ENCODE measurements at regions not wholly inside any gene's neighbourhood (a gene's known extent, or its start where the extent isn't known, plus 50 kb on each side); places are given as distances from the start of the nearest gene placed in this dataset.

DNA sequence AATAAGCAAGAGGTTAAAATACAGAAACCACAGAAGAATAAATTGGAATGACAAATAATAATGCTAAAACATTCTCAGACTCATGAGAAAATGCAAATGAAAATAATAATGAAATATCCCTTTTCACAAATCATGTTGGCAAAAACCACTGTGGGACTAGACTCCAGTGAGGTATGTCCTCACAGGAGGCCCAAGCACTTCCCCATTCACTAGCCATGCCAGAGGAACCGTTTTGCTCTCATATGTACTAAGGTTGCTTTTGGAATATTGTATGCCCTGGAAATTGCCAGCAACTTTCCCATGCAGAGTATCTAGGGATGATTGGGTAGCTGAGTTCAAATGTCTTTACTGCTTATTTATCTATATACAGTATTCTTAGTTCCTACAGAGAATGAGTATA lies 106.2 kb upstream of the CHORDC1 start:
- no peaks in the 10 kb centered on the region for H3K27me3 ChIP-seq (ENCODE audit: insufficient read depth, low read length)
- H3K36me3 ChIP-seq (ENCODE audit: insufficient read depth, low read depth, low read length), result no peaks in the 10 kb centered on the region
- H3K9ac ChIP-seq (ENCODE audit: low read depth, low read length), result no peak overlapping the region
- no peaks in the 10 kb centered on the region for H3K4me1 ChIP-seq (ENCODE audit: insufficient read depth, low read length)
- H3K27ac ChIP-seq (ENCODE audit: low read length), result no peak overlapping the region
- H3K9me3 ChIP-seq (ENCODE audit: insufficient read depth, low read depth, low read length), result no peaks in the 10 kb centered on the region
- no peak overlapping the region for H3K4me3 ChIP-seq (ENCODE audit: low read length)

DNA sequence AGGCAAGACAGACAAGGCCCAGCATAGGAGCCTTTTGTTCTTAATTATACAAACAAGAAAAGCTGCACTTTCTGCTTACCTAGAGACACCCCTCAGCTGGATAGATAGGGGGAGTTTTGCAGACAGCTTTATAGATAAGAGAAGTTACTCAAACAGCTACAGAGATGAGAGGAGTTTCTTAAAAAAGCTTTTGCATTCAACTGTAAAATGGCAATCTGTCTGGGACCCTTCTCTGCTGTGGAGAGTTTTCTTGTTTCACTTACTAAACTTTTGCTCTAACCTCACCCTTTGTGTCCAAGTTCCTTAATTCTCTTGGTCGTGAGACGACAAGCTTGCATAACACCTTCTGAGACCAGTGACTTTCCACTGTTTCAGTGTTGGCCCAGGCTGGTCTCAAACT lies 103.8 kb upstream of the CHORDC1 start:
- no peak overlapping the region for H3K4me3 ChIP-seq (ENCODE audit: low read length)
- no peak overlapping the region for H3K9ac ChIP-seq (ENCODE audit: low read depth, low read length)
- H3K36me3 ChIP-seq (ENCODE audit: insufficient read depth, low read depth, low read length), result no peaks in the 10 kb centered on the region
- no peaks in the 10 kb centered on the region for H3K9me3 ChIP-seq (ENCODE audit: insufficient read depth, low read depth, low read length)
- no peak overlapping the region for H3K27ac ChIP-seq (ENCODE audit: low read length)
- no peaks in the 10 kb centered on the region for H3K4me1 ChIP-seq (ENCODE audit: insufficient read depth, low read length)
- no peaks in the 10 kb centered on the region for H3K27me3 ChIP-seq (ENCODE audit: insufficient read depth, low read length)

DNA sequence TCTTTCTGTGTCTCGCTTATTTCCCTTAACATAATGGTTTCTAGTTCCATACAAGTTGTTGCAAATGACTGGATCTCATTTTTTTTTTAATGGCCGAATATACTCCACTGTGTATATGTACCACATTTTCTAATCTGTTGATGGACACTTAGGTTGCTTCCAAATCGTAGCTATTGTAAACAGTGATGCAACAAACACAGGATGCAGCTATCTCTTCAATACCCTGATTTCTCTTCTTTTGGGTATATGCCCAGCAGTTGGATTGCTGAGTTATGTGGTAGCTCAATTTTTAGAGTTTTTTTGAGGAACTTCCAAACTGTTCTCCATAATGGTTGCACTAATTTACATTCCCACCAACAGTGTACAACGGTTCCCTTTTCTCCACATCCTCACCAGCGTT lies 100.4 kb upstream of the CHORDC1 start:
- Histone ChIP-seq H3K27me3 (ENCODE audit: insufficient read depth, low read length) (no peaks in the 10 kb centered on the region), H3K9ac (ENCODE audit: low read depth, low read length) (no peak overlapping the region), H3K36me3 (ENCODE audit: insufficient read depth, low read depth, low read length) (no peaks in the 10 kb centered on the region), H3K4me1 (ENCODE audit: insufficient read depth, low read length) (no peaks in the 10 kb centered on the region), H3K9me3 (ENCODE audit: insufficient read depth, low read depth, low read length) (no peaks in the 10 kb centered on the region), H3K27ac (ENCODE audit: low read length) (no peak overlapping the region), H3K4me3 (ENCODE audit: low read length) (no peak overlapping the region)

DNA sequence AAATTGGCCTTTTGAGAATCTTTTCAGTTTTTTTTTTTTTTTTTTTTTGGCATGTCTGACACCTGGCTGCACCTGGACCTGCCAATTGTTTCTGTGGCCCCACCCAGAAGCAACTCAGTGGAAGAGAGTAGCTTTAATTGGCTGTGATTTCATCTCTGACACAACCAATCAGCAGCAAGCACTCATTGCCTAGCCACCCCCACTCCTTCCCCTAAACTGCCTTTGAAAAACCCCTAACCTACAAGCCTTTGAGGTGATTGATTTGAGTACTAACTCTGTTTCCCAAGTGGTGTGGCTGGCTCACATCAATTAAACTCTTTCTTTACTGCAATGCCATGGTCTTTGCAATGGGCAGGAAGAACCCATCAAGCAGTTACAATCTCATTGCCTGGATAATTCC lies 98.2 kb upstream of the CHORDC1 start:
- Histone ChIP-seq H3K9me3 (ENCODE audit: insufficient read depth, low read depth, low read length) (no peaks in the 10 kb centered on the region), H3K27me3 (ENCODE audit: insufficient read depth, low read length) (no peaks in the 10 kb centered on the region), H3K9ac (ENCODE audit: low read depth, low read length) (no peak overlapping the region), H3K4me3 (ENCODE audit: low read length) (no peak overlapping the region), H3K36me3 (ENCODE audit: insufficient read depth, low read depth, low read length) (no peaks in the 10 kb centered on the region), H3K4me1 (ENCODE audit: insufficient read depth, low read length) (no peaks in the 10 kb centered on the region), H3K27ac (ENCODE audit: low read length) (no peak overlapping the region)

DNA sequence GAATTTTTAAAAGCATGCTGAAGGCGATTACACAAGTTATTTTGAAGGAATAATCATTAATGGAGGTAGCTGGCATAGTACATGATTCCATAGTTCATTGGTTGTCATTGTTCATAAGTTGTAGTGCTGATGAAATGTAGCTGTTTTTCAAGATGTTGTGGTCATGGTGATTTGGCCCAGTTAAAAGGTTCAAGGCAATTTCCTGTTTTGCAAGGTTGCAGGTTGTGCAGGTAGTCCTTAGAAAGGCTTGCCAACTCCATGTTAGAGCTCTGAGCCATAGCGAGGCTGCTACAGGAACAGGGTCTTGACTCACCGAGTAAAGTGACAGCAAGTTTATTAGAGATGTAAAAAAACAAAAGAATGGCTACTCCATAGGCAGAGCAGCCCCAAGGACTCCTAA lies 95.8 kb upstream of the CHORDC1 start:
- Histone ChIP-seq H3K36me3 (ENCODE audit: insufficient read depth, low read depth, low read length) (no peaks in the 10 kb centered on the region), H3K27ac (ENCODE audit: low read length) (no peak overlapping the region), H3K4me1 (ENCODE audit: insufficient read depth, low read length) (no peaks in the 10 kb centered on the region), H3K27me3 (ENCODE audit: insufficient read depth, low read length) (no peaks in the 10 kb centered on the region), H3K9ac (ENCODE audit: low read depth, low read length) (no peak overlapping the region), H3K4me3 (ENCODE audit: low read length) (no peak overlapping the region), H3K9me3 (ENCODE audit: insufficient read depth, low read depth, low read length) (no peaks in the 10 kb centered on the region)

DNA sequence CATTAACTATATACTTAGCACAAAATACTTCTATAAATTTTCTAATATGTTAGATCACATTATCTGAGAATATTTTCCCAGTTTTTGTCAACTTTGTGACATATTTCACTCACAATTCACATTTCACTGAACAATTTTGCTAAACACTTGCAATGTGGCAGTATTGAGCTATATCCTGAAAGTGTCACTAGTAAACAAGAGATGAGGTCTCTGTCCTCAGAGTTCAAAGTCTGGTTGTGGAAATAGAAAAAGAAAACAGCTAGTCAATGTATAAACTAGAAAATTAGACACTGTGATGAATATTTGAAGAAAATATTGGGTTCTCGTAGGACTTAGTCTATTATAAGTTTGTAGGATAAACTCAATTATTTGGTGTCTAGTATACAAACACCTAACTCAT lies 87.4 kb upstream of the CHORDC1 start:
- no peak overlapping the region for H3K27ac ChIP-seq (ENCODE audit: low read length)
- no peaks in the 10 kb centered on the region for H3K9me3 ChIP-seq (ENCODE audit: insufficient read depth, low read depth, low read length)
- no peaks in the 10 kb centered on the region for H3K4me1 ChIP-seq (ENCODE audit: insufficient read depth, low read length)
- no peaks in the 10 kb centered on the region for H3K36me3 ChIP-seq (ENCODE audit: insufficient read depth, low read depth, low read length)
- H3K4me3 ChIP-seq (ENCODE audit: low read length), result no peak overlapping the region
- H3K27me3 ChIP-seq (ENCODE audit: insufficient read depth, low read length), result no peaks in the 10 kb centered on the region
- no peak overlapping the region for H3K9ac ChIP-seq (ENCODE audit: low read depth, low read length)

DNA sequence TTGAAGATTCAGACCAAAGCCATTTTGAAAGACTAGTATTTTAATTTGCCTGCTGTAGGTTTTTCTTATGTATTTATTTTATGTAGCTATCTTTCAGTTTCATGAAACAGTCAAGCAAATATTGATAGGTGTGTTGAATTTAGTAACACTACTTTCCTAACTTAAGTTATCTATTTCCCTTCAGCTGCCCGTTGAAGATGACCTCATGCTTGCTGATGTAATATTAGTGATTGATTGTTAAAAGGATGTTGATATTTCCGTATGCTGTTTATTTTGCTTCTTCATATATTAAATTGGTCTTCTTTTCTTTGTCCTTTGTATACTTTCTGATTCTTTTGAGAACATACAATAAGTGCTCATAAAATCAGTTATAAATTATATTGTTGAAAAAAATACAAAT lies 86.8 kb upstream of the CHORDC1 start:
- Histone ChIP-seq H3K27me3 (ENCODE audit: insufficient read depth, low read length) (no peaks in the 10 kb centered on the region), H3K4me3 (ENCODE audit: low read length) (no peak overlapping the region)

DNA sequence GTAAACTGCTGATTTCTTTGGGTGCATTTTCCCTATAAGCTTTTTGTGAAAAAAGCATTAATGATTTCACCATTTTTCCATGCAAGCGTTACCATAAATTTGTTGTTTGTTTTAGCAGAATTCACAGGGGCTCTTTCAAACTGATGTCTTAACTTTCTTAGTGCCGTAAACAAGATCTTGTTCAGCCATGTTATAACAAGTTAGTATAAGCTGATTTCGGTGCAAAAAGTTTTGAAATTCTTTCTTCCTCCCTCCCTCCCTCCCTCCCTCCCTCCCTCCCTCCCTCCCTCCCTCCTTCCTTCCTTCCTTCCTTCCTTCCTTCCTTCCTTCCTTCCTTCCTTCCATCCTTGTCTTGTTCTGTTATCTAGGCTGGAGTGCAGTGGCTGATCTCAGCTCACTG lies 71.7 kb upstream of the CHORDC1 start:
- Histone ChIP-seq H3K4me3 (ENCODE audit: low read length) (no peak overlapping the region), H3K27me3 (ENCODE audit: insufficient read depth, low read length) (no peaks in the 10 kb centered on the region), H3K9me3 (ENCODE audit: insufficient read depth, low read depth, low read length) (no peaks in the 10 kb centered on the region), H3K4me1 (ENCODE audit: insufficient read depth, low read length) (no peaks in the 10 kb centered on the region), H3K36me3 (ENCODE audit: insufficient read depth, low read depth, low read length) (no peaks in the 10 kb centered on the region), H3K27ac (ENCODE audit: low read length) (no peak overlapping the region), H3K9ac (ENCODE audit: low read depth, low read length) (no peak overlapping the region)

More for the DNA sequence above, 86.8 kb upstream of the CHORDC1 start:
- Histone ChIP-seq H3K27ac (ENCODE audit: low read length) (no peak overlapping the region), H3K9me3 (ENCODE audit: insufficient read depth, low read depth, low read length) (no peaks in the 10 kb centered on the region), H3K9ac (ENCODE audit: low read depth, low read length) (no peak overlapping the region), H3K4me1 (ENCODE audit: insufficient read depth, low read length) (no peaks in the 10 kb centered on the region), H3K36me3 (ENCODE audit: insufficient read depth, low read depth, low read length) (no peaks in the 10 kb centered on the region)

DNA sequence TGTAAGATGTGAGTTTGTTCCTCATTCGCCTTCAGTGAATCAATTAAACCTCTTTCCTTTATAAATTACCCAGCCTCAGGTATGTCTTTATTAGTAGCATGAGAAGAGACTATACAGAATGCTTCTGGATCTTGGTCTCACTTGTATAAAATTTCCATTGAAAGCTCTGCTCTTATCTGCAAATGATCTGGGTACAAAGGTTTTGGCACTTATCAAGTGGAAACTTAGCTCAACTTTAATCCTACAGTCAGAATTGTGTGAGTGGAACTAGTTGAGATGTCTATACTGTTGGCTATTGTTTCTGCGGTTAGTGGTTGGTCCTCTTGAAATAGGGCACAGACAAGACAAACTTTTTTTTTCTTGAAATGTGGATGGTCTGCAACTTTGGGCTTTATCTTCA lies 71.2 kb upstream of the CHORDC1 start:
- no peaks in the 10 kb centered on the region for H3K9me3 ChIP-seq (ENCODE audit: insufficient read depth, low read depth, low read length)

DNA sequence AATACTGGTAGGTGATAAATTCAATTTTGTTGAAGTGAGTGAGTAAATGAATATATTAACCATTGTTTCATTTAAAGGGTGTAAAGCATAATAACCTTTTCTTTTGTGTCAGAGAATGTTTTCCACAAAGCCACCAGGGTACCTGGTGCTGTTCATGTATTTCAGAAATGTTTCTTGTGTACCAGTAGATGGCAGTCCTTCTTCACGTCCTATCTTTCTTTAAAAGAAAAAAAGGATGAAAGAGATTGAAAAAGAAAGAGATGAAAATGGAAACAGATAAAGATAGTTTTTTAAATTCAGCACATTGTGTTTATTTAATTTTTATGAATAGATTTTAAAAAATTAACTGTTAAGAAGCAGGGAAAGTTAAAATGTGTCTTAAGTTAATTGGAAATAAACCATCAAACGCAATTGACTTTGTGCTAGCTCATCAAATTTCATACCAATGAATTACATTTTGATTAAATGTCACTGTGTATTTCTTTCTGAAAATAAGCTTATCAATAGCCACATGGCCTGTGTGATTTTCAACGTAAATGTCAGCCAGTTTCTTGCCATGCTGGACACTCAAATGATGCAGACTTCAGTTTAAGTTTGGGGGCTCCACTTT lies 65.5 kb upstream of the CHORDC1 start:
- Histone ChIP-seq H3K4me3 (ENCODE audit: low read length) (no peak overlapping the region), H3K27me3 (ENCODE audit: insufficient read depth, low read length) (no peaks in the 10 kb centered on the region), H3K9ac (ENCODE audit: low read depth, low read length) (no peak overlapping the region), H3K36me3 (ENCODE audit: insufficient read depth, low read depth, low read length) (no peaks in the 10 kb centered on the region), H3K4me1 (ENCODE audit: insufficient read depth, low read length) (no peaks in the 10 kb centered on the region), H3K27ac (ENCODE audit: low read length) (no peak overlapping the region), H3K9me3 (ENCODE audit: insufficient read depth, low read depth, low read length) (no peaks in the 10 kb centered on the region)

More for the DNA sequence above, 71.2 kb upstream of the CHORDC1 start:
- Histone ChIP-seq H3K9ac (ENCODE audit: low read depth, low read length) (no peak overlapping the region), H3K4me1 (ENCODE audit: insufficient read depth, low read length) (no peaks in the 10 kb centered on the region), H3K36me3 (ENCODE audit: insufficient read depth, low read depth, low read length) (no peaks in the 10 kb centered on the region), H3K27ac (ENCODE audit: low read length) (no peak overlapping the region), H3K4me3 (ENCODE audit: low read length) (no peak overlapping the region), H3K27me3 (ENCODE audit: insufficient read depth, low read length) (no peaks in the 10 kb centered on the region)

DNA sequence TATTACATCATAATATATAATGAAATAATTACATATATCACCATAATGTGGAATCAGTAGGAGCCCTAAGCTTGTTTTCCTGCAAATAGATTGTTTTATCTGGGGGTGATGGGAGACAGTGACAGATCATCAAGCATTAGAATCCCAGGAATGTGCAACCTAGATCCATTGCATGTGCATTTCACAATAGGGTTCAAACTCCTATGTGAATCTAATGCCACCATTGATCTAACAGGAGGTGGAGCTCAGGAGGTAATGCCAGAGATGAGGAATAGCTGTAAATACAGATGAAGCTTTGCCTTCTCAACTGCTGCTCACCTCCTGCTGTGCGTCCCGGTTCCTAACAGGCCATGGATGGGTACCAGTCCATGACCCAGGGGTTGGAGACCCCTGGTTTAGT lies 63.8 kb upstream of the CHORDC1 start:
- H3K4me3 ChIP-seq (ENCODE audit: low read length), result no peak overlapping the region
- no peaks in the 10 kb centered on the region for H3K4me1 ChIP-seq (ENCODE audit: insufficient read depth, low read length)
- no peaks in the 10 kb centered on the region for H3K9me3 ChIP-seq (ENCODE audit: insufficient read depth, low read depth, low read length)
- no peak overlapping the region for H3K27ac ChIP-seq (ENCODE audit: low read length)
- H3K27me3 ChIP-seq (ENCODE audit: insufficient read depth, low read length), result no peaks in the 10 kb centered on the region
- H3K36me3 ChIP-seq (ENCODE audit: insufficient read depth, low read depth, low read length), result no peaks in the 10 kb centered on the region
- H3K9ac ChIP-seq (ENCODE audit: low read depth, low read length), result no peak overlapping the region

DNA sequence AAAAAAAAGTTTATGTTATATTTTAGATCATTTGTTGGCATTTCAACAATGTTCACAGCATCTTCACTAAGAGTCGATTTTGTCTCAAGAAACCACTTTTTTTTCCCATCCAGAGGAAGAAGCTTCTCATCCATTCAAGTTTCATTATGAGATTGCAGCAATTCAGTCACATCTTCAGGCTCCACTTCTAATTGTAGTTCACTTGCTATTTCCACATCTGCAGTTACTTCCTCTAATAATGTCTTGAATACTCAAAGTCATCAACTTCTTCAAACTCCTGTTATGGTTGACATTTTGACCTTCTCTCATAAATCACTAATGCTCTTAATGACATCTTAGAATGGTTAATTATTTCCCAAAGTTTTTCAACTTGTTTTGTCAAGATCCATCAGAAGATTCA lies 61.3 kb upstream of the CHORDC1 start:
- Histone ChIP-seq H3K9ac (ENCODE audit: low read depth, low read length) (no peak overlapping the region), H3K9me3 (ENCODE audit: insufficient read depth, low read depth, low read length) (no peaks in the 10 kb centered on the region), H3K27me3 (ENCODE audit: insufficient read depth, low read length) (no peaks in the 10 kb centered on the region), H3K4me1 (ENCODE audit: insufficient read depth, low read length) (no peaks in the 10 kb centered on the region), H3K4me3 (ENCODE audit: low read length) (no peak overlapping the region), H3K27ac (ENCODE audit: low read length) (no peak overlapping the region), H3K36me3 (ENCODE audit: insufficient read depth, low read depth, low read length) (no peaks in the 10 kb centered on the region)

Data from iPS-20b (cell line).